Fibroblast of lung (primary cell): ENCODE measurements at regions not wholly inside any gene's neighbourhood (a gene's known extent, or its start where the extent isn't known, plus 50 kb on each side); places are given as distances from the start of the nearest gene placed in this dataset.

Experiments
- DNase-seq, 2 donors: peaks; one replicate each; pipeline versions ENCODE4 v3.0.0 to v3.0.0-alpha.2; 2010; ENCODE audit warnings: low read depth in 2 of 2
- H2AFZ ChIP-seq: 2 replicates; pipeline ENCODE4 v1.5.1; 2012; ENCODE audit warnings: low read length, control low read depth, inconsistent platforms
- H3K27ac ChIP-seq: 2 replicates; pipeline ENCODE4 v1.5.1; 2011; ENCODE audit warnings: low read length, control low read depth; ENCODE audit not compliant: insufficient read depth
- H3K27me3 ChIP-seq: 2 replicates; pipeline ENCODE4 v1.5.1; 2011; ENCODE audit warnings: mild to moderate bottlenecking, low read length; ENCODE audit not compliant: control insufficient read depth, insufficient read depth
- H3K36me3 ChIP-seq: 2 replicates; pipeline ENCODE4 v1.5.1; 2011; ENCODE audit warnings: low read length; ENCODE audit not compliant: control insufficient read depth, insufficient read depth
- H3K4me1 ChIP-seq: 2 replicates; pipeline ENCODE4 v1.5.1; 2011; ENCODE audit warnings: low read length; ENCODE audit not compliant: control insufficient read depth, insufficient read depth; ENCODE audit errors: extremely low read depth
- H3K4me2 ChIP-seq: 2 replicates; pipeline ENCODE4 v1.5.1; 2011; ENCODE audit warnings: low read length, control low read depth; ENCODE audit not compliant: insufficient read depth; ENCODE audit errors: extremely low read depth
- H3K4me3 ChIP-seq, 4 experiments: fragments of 200-600 bp in 1 of 4; sonication (generic) in 1 of 4; replicated peaks in 1 of 4; 2 replicates each; pipeline ENCODE4 v1.5.1; 2011 to 2016; ENCODE audit warnings: low read length in 4 of 4, low read depth in 3 of 4, mild to moderate bottlenecking in 3 of 4, control low read depth in 2 of 4, inconsistent platforms in 1 of 4, mixed read lengths in 1 of 4; ENCODE audit not compliant: insufficient read depth in 1 of 4; ENCODE audit errors: control extremely low read depth in 1 of 4
- H3K79me2 ChIP-seq: 2 replicates; pipeline ENCODE4 v1.5.1; 2012; ENCODE audit warnings: mild to moderate bottlenecking, low read length, inconsistent platforms; ENCODE audit not compliant: control insufficient read depth, insufficient read depth
- H3K9ac ChIP-seq: 2 replicates; pipeline ENCODE4 v1.5.1; 2011; ENCODE audit warnings: mild to moderate bottlenecking, low read length, control low read depth; ENCODE audit not compliant: insufficient read depth
- H3K9me3 ChIP-seq: 2 replicates; pipeline ENCODE4 v1.5.1; 2012; ENCODE audit warnings: low read depth, low read length; ENCODE audit not compliant: control insufficient read depth, insufficient read depth
- H4K20me1 ChIP-seq: 2 replicates; pipeline ENCODE4 v1.5.1; 2011; ENCODE audit warnings: low read length; ENCODE audit not compliant: control insufficient read depth, insufficient read depth; ENCODE audit errors: extremely low read depth
- EZH2 ChIP-seq: IDR thresholded peaks from 2 replicates; pipeline ENCODE4 v1.5.1; 2012; ENCODE audit warnings: low read length, control low read depth, mild to moderate bottlenecking; ENCODE audit errors: missing control alignments
- TF ChIP-seq, protein P1 (sequence below), 2 donors: IDR thresholded peaks in 1 of 2; conservative IDR thresholded peaks in 1 of 2; 1 replicate in 1 of 2; 2 replicates in 1 of 2; pipeline ENCODE4 v1.5.1; 2011 to 2012; ENCODE audit warnings: low read length in 2 of 2, control low read depth in 1 of 2, inconsistent platforms in 1 of 2, low read depth in 1 of 2, mild to moderate bottlenecking in 1 of 2

DNA sequence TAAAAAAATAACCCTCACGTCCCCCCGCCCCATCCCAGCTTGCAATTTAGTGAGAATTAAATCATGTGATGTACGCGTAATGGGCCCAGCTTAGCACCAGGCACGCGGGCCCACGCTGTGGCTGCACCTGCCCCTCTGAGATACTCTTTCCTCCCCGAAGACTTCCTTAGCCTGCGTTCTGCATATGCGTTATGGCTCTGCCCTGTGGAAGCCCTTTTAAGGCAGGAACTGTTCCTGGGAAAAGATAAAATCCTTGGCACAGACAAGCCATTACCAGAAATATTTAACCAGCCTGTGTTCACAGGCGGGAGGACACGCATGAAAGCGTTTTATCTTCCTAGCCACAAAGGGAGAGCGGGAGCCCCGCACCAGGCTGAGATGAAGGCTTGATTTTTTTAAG, 311.0 kb downstream of the LRFN2 start:
- H3K4me3 ChIP-seq: no peak overlapping the region
- H4K20me1 ChIP-seq: no peaks in the 10 kb centered on the region
- TF ChIP-seq, protein P1, sequence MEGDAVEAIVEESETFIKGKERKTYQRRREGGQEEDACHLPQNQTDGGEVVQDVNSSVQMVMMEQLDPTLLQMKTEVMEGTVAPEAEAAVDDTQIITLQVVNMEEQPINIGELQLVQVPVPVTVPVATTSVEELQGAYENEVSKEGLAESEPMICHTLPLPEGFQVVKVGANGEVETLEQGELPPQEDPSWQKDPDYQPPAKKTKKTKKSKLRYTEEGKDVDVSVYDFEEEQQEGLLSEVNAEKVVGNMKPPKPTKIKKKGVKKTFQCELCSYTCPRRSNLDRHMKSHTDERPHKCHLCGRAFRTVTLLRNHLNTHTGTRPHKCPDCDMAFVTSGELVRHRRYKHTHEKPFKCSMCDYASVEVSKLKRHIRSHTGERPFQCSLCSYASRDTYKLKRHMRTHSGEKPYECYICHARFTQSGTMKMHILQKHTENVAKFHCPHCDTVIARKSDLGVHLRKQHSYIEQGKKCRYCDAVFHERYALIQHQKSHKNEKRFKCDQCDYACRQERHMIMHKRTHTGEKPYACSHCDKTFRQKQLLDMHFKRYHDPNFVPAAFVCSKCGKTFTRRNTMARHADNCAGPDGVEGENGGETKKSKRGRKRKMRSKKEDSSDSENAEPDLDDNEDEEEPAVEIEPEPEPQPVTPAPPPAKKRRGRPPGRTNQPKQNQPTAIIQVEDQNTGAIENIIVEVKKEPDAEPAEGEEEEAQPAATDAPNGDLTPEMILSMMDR (conservative IDR thresholded peaks at IDR 0.05 in 1 of 2, IDR thresholded peaks at IDR 0.05 in 1 of 2; ENCODE audit: low read depth in 1 of 2, low read length in 2 of 2): no peak
- TF ChIP-seq EZH2: no peak
- no peaks in the 10 kb centered on the region for H3K36me3 ChIP-seq
- no peak overlapping the region for H3K27ac ChIP-seq
- H3K27me3 ChIP-seq: no peaks in the 10 kb centered on the region
- no peak overlapping the region for H3K9ac ChIP-seq
- DNase-seq: no peak
- H3K4me2 ChIP-seq: no peak overlapping the region
- no peaks in the 10 kb centered on the region for H3K79me2 ChIP-seq
- no peak overlapping the region for H2AFZ ChIP-seq
- no peaks in the 10 kb centered on the region for H3K9me3 ChIP-seq
- H3K4me1 ChIP-seq: no peaks in the 10 kb centered on the region

DNA sequence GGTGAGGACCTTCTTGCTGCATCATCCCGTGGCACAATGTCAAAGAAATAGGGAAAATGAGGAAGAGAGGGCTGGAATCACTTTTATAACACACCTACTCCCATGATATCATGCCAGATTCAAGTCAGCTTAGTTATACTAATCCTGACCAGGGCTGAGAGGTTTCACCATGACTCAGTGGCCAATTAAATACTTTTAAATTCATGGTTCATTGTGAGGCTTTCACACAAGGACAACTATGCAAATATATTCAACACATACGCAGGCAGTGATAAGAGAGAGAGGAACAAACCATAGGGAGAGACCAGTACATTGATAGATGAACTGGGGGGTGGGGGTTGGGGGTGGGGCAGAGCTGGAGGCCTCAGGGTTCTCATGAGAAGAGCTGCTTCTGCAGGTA, 313.1 kb downstream of the LRFN2 start:
- Histone ChIP-seq H3K4me2 (no peak overlapping the region), H3K9me3 (no peaks in the 10 kb centered on the region), H3K36me3 (no peaks in the 10 kb centered on the region), H2AFZ (no peak overlapping the region), H3K27me3 (no peaks in the 10 kb centered on the region), H4K20me1 (no peaks in the 10 kb centered on the region), H3K79me2 (no peaks in the 10 kb centered on the region), H3K4me3 (no peak overlapping the region), H3K9ac (no peak overlapping the region), H3K27ac (no peak overlapping the region), H3K4me1 (no peaks in the 10 kb centered on the region)
- TF ChIP-seq, protein P1 (conservative IDR thresholded peaks at IDR 0.05 in 1 of 2, IDR thresholded peaks at IDR 0.05 in 1 of 2; ENCODE audit: low read depth in 1 of 2, low read length in 2 of 2): no peak
- TF ChIP-seq EZH2: no peak
- DNase-seq: no peak

DNA sequence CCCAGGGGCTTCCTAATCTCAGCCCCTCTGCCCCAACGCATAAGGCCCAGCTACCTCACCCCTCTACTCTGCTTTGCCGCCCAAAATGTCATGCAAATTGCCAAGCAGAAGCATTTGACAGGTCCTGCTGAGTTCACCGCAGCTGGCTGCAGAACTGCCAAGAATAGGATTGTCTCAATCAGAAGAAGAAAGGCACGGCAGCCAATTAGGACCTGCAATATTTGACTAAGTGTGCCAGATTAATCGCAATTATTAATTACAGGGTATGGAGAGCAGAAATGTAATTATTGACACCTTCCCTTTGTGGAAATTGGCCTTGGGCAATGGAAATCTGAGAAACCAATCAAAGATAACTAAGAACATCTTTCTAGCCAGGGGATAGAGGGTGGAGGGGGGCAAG, 318.6 kb downstream of the LRFN2 start:
- H3K27ac ChIP-seq: no peak overlapping the region
- TF ChIP-seq, protein P1 (conservative IDR thresholded peaks at IDR 0.05 in 1 of 2, IDR thresholded peaks at IDR 0.05 in 1 of 2; ENCODE audit: low read depth in 1 of 2, low read length in 2 of 2): no peak
- no peak for TF ChIP-seq EZH2
- H2AFZ ChIP-seq: no peak overlapping the region
- DNase-seq: no peak
- no peak overlapping the region for H3K9ac ChIP-seq
- H3K36me3 ChIP-seq: no peaks in the 10 kb centered on the region
- H3K79me2 ChIP-seq: no peaks in the 10 kb centered on the region
- H3K4me3 ChIP-seq: no peak overlapping the region
- H3K27me3 ChIP-seq: no peaks in the 10 kb centered on the region
- no peaks in the 10 kb centered on the region for H3K9me3 ChIP-seq
- H4K20me1 ChIP-seq: no peaks in the 10 kb centered on the region
- H3K4me2 ChIP-seq: no peak overlapping the region
- no peaks in the 10 kb centered on the region for H3K4me1 ChIP-seq
